GM19193 (cell line): ENCODE measurements at regions not wholly inside any gene's neighbourhood (a gene's known extent, or its start where the extent isn't known, plus 50 kb on each side); places are given as distances from the start of the nearest gene placed in this dataset.

ENCODE experiments used
- POLR2A ChIP-seq: IDR thresholded peaks from 4 replicates; pipeline ENCODE4 v1.6.1; 2011; ENCODE audit not compliant: insufficient read depth, insufficient read length; ENCODE audit errors: extremely low read depth

DNA sequence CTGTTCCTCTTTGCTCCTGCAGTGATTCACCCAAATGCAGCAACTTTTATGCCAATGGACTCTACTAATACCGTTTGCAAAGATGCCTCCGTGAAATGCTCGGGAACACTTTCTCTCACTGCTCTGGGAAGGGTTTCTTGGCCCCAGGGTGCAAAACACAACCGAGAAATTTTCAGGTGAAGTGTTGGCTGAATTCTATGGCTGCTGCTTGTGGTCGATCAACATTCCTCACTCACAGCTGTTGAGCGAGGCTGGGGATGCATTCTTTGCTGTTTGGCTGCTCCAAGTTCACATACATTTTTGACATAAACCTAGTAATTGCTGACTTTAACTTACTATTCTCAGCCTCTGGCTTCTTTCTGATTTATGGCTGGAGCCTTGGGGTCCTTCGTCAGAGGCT, 342.0 kb upstream of the CHD6 start:
- TF ChIP-seq POLR2A: no peak

GRCh38 chr20:41958391-41958790, 340.2 kb upstream of the CHD6 start:
- TF ChIP-seq POLR2A: no peak

DNA sequence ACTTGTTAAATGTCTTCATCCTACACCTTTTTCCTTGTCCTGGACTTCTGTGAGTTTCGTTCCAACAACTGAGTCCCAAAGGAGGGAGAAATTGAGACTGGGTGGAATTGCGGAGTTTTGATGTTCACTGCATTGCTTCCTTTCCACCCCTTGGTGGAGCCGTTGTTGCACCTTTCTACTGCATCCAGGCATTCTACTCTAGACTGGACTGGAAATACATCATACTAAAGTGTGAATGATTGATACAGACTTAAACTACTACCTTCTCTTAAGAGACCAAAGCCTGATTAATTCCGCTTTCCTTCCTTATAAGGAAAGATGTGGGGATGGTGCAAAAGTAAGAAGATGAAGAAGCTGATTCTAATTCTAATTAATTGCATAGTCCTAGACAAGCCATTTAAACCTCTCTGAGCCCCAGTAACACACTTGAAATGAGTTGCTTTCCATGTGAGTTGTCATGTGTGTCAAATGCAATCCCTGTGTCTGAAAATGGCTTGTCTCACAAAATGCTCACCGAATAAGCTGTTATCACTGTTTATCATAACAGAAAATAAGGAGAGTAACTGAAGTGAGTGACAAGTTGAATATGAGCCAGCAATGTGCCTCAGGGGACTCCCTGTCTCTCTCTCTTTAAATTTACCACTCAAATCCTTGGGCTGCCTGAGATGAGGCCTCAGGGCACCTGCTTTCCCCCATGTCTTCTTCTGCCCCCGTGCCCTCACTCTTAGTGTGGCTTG, 338.3 kb upstream of the CHD6 start:
- TF ChIP-seq POLR2A: no peak

DNA sequence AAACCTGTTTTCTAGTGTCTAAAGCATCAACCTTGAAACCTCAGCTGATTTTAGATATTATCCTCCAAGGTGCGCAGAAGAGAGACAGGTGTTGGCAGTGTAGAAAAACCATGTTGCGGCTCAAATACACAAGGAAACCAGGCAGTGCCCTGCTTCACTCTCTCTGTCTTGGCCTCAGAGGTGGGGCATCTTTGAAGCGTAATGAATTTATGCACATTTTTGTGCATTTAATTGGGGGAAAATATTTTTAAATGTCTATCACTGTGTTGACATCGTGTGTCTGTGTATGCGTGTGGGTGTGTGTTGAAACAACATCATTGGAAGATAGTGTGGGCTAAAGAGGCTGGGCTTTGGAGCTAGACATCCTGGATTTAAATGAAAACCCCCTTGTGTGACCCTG, 334.0 kb upstream of the CHD6 start:
- no peak for TF ChIP-seq POLR2A

- TF ChIP-seq POLR2A: no peak
These were observed 333.4 kb upstream of the CHD6 start for GRCh38 chr20:41951615-41952014.

DNA sequence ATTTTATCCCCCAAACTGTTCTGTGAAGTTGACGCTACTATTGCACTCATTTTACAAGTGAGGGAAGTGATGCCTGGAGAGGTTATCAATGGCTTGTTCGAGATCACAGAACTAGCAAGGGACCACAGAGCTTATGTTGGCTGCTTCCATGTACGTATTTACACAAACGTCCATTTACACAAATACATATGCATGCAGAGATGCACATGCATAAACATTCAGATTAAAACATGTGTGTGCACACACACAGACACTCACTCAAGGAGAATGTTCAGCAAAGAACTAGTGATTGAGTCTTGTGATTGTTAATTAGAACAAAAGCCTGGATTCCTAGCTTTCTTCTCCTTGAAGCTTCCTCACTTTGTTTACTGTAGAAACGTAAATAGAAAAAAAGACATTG, 321.5 kb upstream of the CHD6 start:
- no peak for TF ChIP-seq POLR2A

GRCh38 chr20:41938353-41938752, 320.2 kb upstream of the CHD6 start:
- no peak for TF ChIP-seq POLR2A

- no peak for TF ChIP-seq POLR2A
These were observed 317.1 kb upstream of the CHD6 start for GRCh38 chr20:41935259-41935791.

DNA sequence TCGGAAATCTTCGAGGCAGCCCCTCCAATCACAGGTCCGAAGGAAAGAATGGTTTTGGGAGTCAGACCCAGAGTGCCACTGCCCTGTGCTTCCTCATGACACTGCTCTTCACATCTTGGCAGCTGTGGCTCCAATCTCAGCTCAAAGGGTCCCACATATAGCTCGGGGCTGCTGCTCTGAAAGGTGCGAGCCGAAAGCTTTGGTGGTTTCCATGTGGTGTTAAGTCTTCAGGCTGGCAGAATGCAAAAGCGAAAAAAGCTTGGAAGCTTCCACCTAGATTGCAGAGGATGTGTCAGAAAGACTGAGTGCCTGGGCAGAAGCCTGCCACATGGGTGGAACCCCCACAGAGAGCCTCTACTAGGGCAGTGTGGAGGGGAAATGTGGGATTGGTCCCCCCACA, 314.3 kb upstream of the CHD6 start:
- TF ChIP-seq POLR2A: no peak

DNA sequence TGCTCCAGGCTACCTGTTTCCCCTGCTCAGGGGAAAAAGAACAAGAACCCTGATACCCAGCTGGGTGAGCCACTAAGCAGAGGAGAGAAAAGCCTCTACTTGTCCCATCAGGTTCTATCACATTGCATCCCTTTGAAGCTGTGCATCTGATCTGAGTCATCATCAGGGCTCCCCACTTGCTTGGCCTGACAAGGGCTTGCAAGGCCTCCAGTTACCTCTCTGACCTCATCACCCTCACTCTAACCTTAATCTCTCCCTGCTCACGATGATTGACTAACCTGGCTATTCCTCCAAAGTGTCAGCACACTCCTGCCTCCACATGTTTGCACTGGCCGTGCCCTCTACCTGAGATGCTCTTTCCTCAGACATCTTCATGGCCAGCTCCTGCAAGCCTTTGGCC, 309.5 kb upstream of the CHD6 start:
- TF ChIP-seq POLR2A: no peak

GRCh38 chr20:41927189-41927588, 309.0 kb upstream of the CHD6 start:
- no peak for TF ChIP-seq POLR2A

GRCh38 chr20:41925476-41925875, 307.3 kb upstream of the CHD6 start:
- TF ChIP-seq POLR2A: no peak

GRCh38 chr20:41923624-41924023, 305.4 kb upstream of the CHD6 start:
- TF ChIP-seq POLR2A: no peak

GRCh38 chr20:41913146-41913545, 295.0 kb upstream of the CHD6 start:
- no peak for TF ChIP-seq POLR2A

- TF ChIP-seq POLR2A: no peak
These were observed 292.4 kb upstream of the CHD6 start for GRCh38 chr20:41910558-41910957.

GRCh38 chr20:41905199-41905598, 287.0 kb upstream of the CHD6 start:
- no peak for TF ChIP-seq POLR2A

DNA sequence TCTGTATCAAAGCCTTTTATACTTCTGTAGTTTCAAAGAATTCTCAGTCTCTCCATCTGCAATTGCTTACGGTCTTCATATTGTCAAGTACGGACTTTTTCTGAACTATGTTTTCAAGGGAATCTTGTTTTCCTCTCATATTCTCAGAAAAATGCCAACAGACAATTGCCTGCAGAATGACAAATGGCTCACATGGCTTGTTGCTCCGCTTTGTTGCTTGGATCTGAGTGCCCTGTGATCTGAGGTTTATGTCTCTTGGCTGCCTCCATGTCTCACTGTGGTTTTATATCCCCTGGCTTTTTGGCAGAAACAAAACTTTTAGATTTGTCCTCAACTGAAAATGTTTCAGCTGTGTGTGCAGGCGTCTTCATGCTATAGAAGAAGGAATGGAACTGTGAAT, 285.4 kb upstream of the CHD6 start:
- TF ChIP-seq POLR2A: no peak
